ENCODE measurements at regions not wholly inside any gene's neighbourhood (a gene's known extent, or its start where the extent isn't known, plus 50 kb on each side); places are given as distances from the start of the nearest gene placed in this dataset.
A peak's percentile ranks its signal among the peaks of the same experiment; 100 is the strongest.
"Not testable (repeated sequence)": the region's sequence is repeated elsewhere in the genome, so short reads cannot be mapped to it uniquely, and the experiment has no call there.

- Histone ChIP-seq H3K27me3 (replicated peaks; ENCODE audit: insufficient read depth, low read depth, low read length, poor library complexity) (no peaks in the 10 kb centered on the region), H3K36me3 (ENCODE audit: insufficient read depth, low read length, poor library complexity, severe bottlenecking) (no peaks in the 10 kb centered on the region), H3K4me1 (ENCODE audit: insufficient read depth, low read length, poor library complexity, severe bottlenecking) (no peaks in the 10 kb centered on the region), H3K4me3 (ENCODE audit: low read depth, low read length, poor library complexity, severe bottlenecking) (no peak overlapping the region), H3K27ac (ENCODE audit: low read depth, low read length, poor library complexity, severe bottlenecking) (no peak overlapping the region), H3K9me3 (ENCODE audit: low read depth, low read length, poor library complexity, severe bottlenecking) (no peaks in the 10 kb centered on the region)
- ChIA-PET POLR2A (ENCODE audit: low non-redundant PET) (no interaction called here), CTCF (no interaction called here)
- intact Hi-C loops (cut with micrococcal nuclease; ENCODE audit: unreplicated experiment), result no loop called here
- no TSS peak for BruUV-seq (replicated peaks)
- no peak for DNase-seq (ENCODE audit: low spot score)
- TF ChIP-seq EZH2 (IDR thresholded peaks at IDR 0.05; ENCODE audit: borderline replicate concordance, low read depth, low read length, poor library complexity, severe bottlenecking) (no peak), CTCF (conservative IDR thresholded peaks at IDR 0.05; ENCODE audit: low read depth, low read length) (no peak)
Observed at GRCh38 chr1:104266612-104267011, 516.9 kb downstream of the AMY1C start.

- DNase-seq (ENCODE audit: low spot score); H3K4me3 ChIP-seq (ENCODE audit: low read depth, low read length, poor library complexity, severe bottlenecking); POLR2A ChIA-PET (ENCODE audit: low non-redundant PET); H3K9me3 ChIP-seq (ENCODE audit: low read depth, low read length, poor library complexity, severe bottlenecking); CTCF ChIA-PET; BruUV-seq (replicated peaks); intact Hi-C loops (cut with micrococcal nuclease; ENCODE audit: unreplicated experiment); H3K4me1 ChIP-seq (ENCODE audit: insufficient read depth, low read length, poor library complexity, severe bottlenecking); H3K27me3 ChIP-seq (replicated peaks; ENCODE audit: insufficient read depth, low read depth, low read length, poor library complexity); H3K36me3 ChIP-seq (ENCODE audit: insufficient read depth, low read length, poor library complexity, severe bottlenecking); H3K27ac ChIP-seq (ENCODE audit: low read depth, low read length, poor library complexity, severe bottlenecking): not testable (repeated sequence)
Observed at GRCh38 chr1:104288322-104288721, 538.6 kb downstream of the AMY1C start.

- H3K4me1 ChIP-seq (ENCODE audit: insufficient read depth, low read length, poor library complexity, severe bottlenecking), result peaks cover 13% of the 10 kb centered on the region
- no peak overlapping the region for H3K27ac ChIP-seq (ENCODE audit: low read depth, low read length, poor library complexity, severe bottlenecking)
- intact Hi-C loops (cut with micrococcal nuclease; ENCODE audit: unreplicated experiment), result no loop called here
- no TSS peak for BruUV-seq (replicated peaks)
- H3K4me3 ChIP-seq (ENCODE audit: low read depth, low read length, poor library complexity, severe bottlenecking), result no peak overlapping the region
- DNase-seq (ENCODE audit: low spot score), result no peak
- POLR2A ChIA-PET (ENCODE audit: low non-redundant PET), result no interaction called here
- CTCF ChIA-PET, result no interaction called here
- no peaks in the 10 kb centered on the region for H3K36me3 ChIP-seq (ENCODE audit: insufficient read depth, low read length, poor library complexity, severe bottlenecking)
- H3K27me3 ChIP-seq (replicated peaks; ENCODE audit: insufficient read depth, low read depth, low read length, poor library complexity), result no peaks in the 10 kb centered on the region
- no peaks in the 10 kb centered on the region for H3K9me3 ChIP-seq (ENCODE audit: low read depth, low read length, poor library complexity, severe bottlenecking)
- TF ChIP-seq CTCF (conservative IDR thresholded peaks at IDR 0.05; ENCODE audit: low read depth, low read length) (no peak), EZH2 (IDR thresholded peaks at IDR 0.05; ENCODE audit: borderline replicate concordance, low read depth, low read length, poor library complexity, severe bottlenecking) (no peak)
Observed at GRCh38 chr1:104291156-104291555, 541.5 kb downstream of the AMY1C start.

- CTCF ChIA-PET, result interaction anchor here (0.5 kb wide), 1 partner anchor 768 kb away, joined by 4 read pairs; the partner anchor contains the start of gene RNPC3
- intact Hi-C loops (cut with micrococcal nuclease; ENCODE audit: unreplicated experiment), result no loop called here
- POLR2A ChIA-PET (ENCODE audit: low non-redundant PET), result no interaction called here
Observed at GRCh38 chr1:104294259-104294658, 544.6 kb downstream of the AMY1C start.

More at GRCh38 chr1:104294259-104294658, 544.6 kb downstream of the AMY1C start:
- Histone ChIP-seq H3K27me3 (replicated peaks; ENCODE audit: insufficient read depth, low read depth, low read length, poor library complexity) (no peaks in the 10 kb centered on the region), H3K4me1 (ENCODE audit: insufficient read depth, low read length, poor library complexity, severe bottlenecking) (peaks cover 13% of the 10 kb centered on the region), H3K36me3 (ENCODE audit: insufficient read depth, low read length, poor library complexity, severe bottlenecking) (no peaks in the 10 kb centered on the region), H3K9me3 (ENCODE audit: low read depth, low read length, poor library complexity, severe bottlenecking) (no peaks in the 10 kb centered on the region), H3K27ac (ENCODE audit: low read depth, low read length, poor library complexity, severe bottlenecking) (no peak overlapping the region), H3K4me3 (ENCODE audit: low read depth, low read length, poor library complexity, severe bottlenecking) (no peak overlapping the region)
- TF ChIP-seq CTCF (conservative IDR thresholded peaks at IDR 0.05; ENCODE audit: low read depth, low read length) (no peak), EZH2 (IDR thresholded peaks at IDR 0.05; ENCODE audit: borderline replicate concordance, low read depth, low read length, poor library complexity, severe bottlenecking) (no peak)
- no TSS peak for BruUV-seq (replicated peaks)
- DNase-seq (ENCODE audit: low spot score), result peak; percentile 76

Data from A673 (cell line).